PC-9 (cell line): ENCODE measurements at regions not wholly inside any gene's neighbourhood (a gene's known extent, or its start where the extent isn't known, plus 50 kb on each side); places are given as distances from the start of the nearest gene placed in this dataset.

Experiments
- CTCF ChIP-seq: fragments of 200-600 bp; sonication (generic); conservative IDR thresholded peaks from 2 replicates; pipeline ENCODE4 v1.6.1; 2017; ENCODE audit warnings: mixed run types, antibody characterized with exemption, mild to moderate bottlenecking, moderate library complexity
- EZH2 ChIP-seq: fragments of 200-600 bp; sonication (generic); IDR thresholded peaks from 2 replicates; pipeline ENCODE4 v1.8.0; 2017; ENCODE audit warnings: antibody characterized with exemption, low read depth

DNA sequence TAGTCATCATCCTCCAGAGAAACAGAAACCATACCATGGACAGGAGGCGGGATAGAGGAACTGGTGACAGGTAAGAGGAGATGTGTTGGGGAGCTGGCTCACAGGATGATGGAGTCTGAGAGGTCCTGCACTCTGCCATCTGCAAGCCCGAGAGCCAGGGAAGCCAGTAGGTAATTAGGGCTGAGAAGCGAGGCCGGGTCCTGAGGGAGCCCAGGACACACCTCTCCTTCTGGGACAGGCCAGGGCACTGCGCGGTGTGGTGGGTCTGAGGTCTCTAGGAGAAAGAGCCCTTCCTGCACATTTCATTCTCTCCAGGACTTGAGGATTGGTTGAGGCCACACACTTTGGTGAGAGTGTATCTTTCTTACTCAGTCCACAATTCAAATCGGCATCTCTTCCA, 415.5 kb downstream of the GLRX3 start:
- TF ChIP-seq CTCF = no peak
- no peak for TF ChIP-seq EZH2
